GM23338 (cell line): ENCODE measurements at regions not wholly inside any gene's neighbourhood (a gene's known extent, or its start where the extent isn't known, plus 50 kb on each side); places are given as distances from the start of the nearest gene placed in this dataset.

Source experiments
- ATAC-seq: fragments of 200-7000 bp; cut with Tn5 transposase; 3 replicates; pipeline ENCODE4 v1.9.1; 2020
- DNase-seq: peaks from one replicate; pipeline ENCODE4 v3.0.0-alpha.2; 2015; ENCODE audit warnings: low spot score
- H2AFZ ChIP-seq: fragments of 200-600 bp; sonication (generic); 2 replicates; pipeline ENCODE4 v1.8.0; 2016; ENCODE audit warnings: antibody characterized with exemption, mild to moderate bottlenecking, moderate library complexity
- H3F3A ChIP-seq: fragments of 200-600 bp; sonication (generic); replicated peaks from 2 replicates; pipeline ENCODE4 v1.8.0; 2017; ENCODE audit warnings: antibody characterized with exemption, mixed run types, low read depth
- H3K27ac ChIP-seq: fragments of 200-600 bp; sonication (generic); 2 replicates; pipeline ENCODE4 v1.6.1; 2016; ENCODE audit warnings: low read depth
- H3K27me3 ChIP-seq: fragments of 200-600 bp; sonication (generic); 2 replicates; pipeline ENCODE4 v1.8.0; 2016; ENCODE audit warnings: mild to moderate bottlenecking, mixed run types, moderate library complexity; ENCODE audit not compliant: insufficient read depth
- H3K36me3 ChIP-seq: fragments of 200-600 bp; sonication (generic); 2 replicates; pipeline ENCODE4 v1.8.0; 2016; ENCODE audit warnings: mild to moderate bottlenecking; ENCODE audit not compliant: insufficient read depth
- H3K4me1 ChIP-seq: fragments of 200-600 bp; sonication (generic); 2 replicates; pipeline ENCODE4 v1.8.0; 2016; ENCODE audit warnings: mild to moderate bottlenecking, moderate library complexity; ENCODE audit not compliant: insufficient read depth
- H3K4me2 ChIP-seq: fragments of 200-600 bp; sonication (generic); 2 replicates; pipeline ENCODE4 v1.7.1; 2017; ENCODE audit warnings: mixed run types
- H3K4me3 ChIP-seq: fragments of 200-600 bp; sonication (generic); 2 replicates; pipeline ENCODE4 v1.6.1; 2016; ENCODE audit warnings: mixed run types
- H3K79me2 ChIP-seq: fragments of 200-600 bp; sonication (generic); replicated peaks from 2 replicates; pipeline ENCODE4 v1.8.0; 2017; ENCODE audit warnings: mild to moderate bottlenecking; ENCODE audit not compliant: insufficient read depth
- H3K9me2 ChIP-seq: fragments of 200-600 bp; sonication (generic); 2 replicates; pipeline ENCODE4 v1.8.0; 2017; ENCODE audit not compliant: insufficient read depth
- H4K20me1 ChIP-seq: fragments of 200-600 bp; sonication (generic); replicated peaks from 2 replicates; pipeline ENCODE4 v1.8.0; 2017; ENCODE audit warnings: mild to moderate bottlenecking; ENCODE audit not compliant: insufficient read depth
- H3K27ac Mint-ChIP-seq: 2 replicates; pipeline ENCODE4 v1.8.0; 2020; ENCODE audit warnings: inconsistent platforms, mild to moderate bottlenecking, moderate library complexity, mixed read lengths
- H3K27me3 Mint-ChIP-seq: 3 replicates; pipeline ENCODE4 v1.8.0; 2022; ENCODE audit warnings: low read depth, mild to moderate bottlenecking, moderate library complexity, mixed read lengths, inconsistent platforms; ENCODE audit not compliant: insufficient read depth, poor library complexity
- H3K36me3 Mint-ChIP-seq: 3 replicates; pipeline ENCODE4 v1.8.0; 2021; ENCODE audit warnings: low read depth, mild to moderate bottlenecking, inconsistent platforms, moderate library complexity, mixed read lengths
- H3K4me1 Mint-ChIP-seq: 3 replicates; pipeline ENCODE4 v1.8.0; 2020; ENCODE audit warnings: mild to moderate bottlenecking, inconsistent platforms, mixed read lengths
- H3K4me3 Mint-ChIP-seq: 3 replicates; pipeline ENCODE4 v1.8.0; 2021; ENCODE audit warnings: moderate library complexity, mild to moderate bottlenecking, inconsistent platforms, mixed read lengths
- H3K9me3 Mint-ChIP-seq: 3 replicates; pipeline ENCODE4 v1.8.0; 2020; ENCODE audit warnings: moderate library complexity, mild to moderate bottlenecking, inconsistent platforms, mixed read lengths
- CREB1 ChIP-seq: fragments of 250-450 bp; sonication (Bioruptor Pico); IDR thresholded peaks from 2 replicates; pipeline ENCODE4 v1.5.0; 2020; ENCODE audit warnings: low read depth, mild to moderate bottlenecking, moderate library complexity
- CTCF ChIP-seq, 2 experiments: fragments of 200-600 bp in 1 of 2; sonication (generic) in 1 of 2; conservative IDR thresholded peaks; 2 replicates each; pipeline versions ENCODE4 v1.5.1 to v1.6.1; 2016 to 2017; ENCODE audit warnings: antibody characterized with exemption in 2 of 2, low read depth in 2 of 2, mild to moderate bottlenecking in 2 of 2, moderate library complexity in 1 of 2
- ETS1 ChIP-seq: IDR thresholded peaks from 2 replicates; pipeline ENCODE4 v1.6.1; 2016; ENCODE audit warnings: antibody characterized with exemption
- EZH2 ChIP-seq: fragments of 200-600 bp; sonication (generic); IDR thresholded peaks from one replicate; pipeline ENCODE4 v1.8.0; 2017; ENCODE audit warnings: antibody characterized with exemption, mild to moderate bottlenecking, low read depth; ENCODE audit not compliant: unreplicated experiment
- EZH2phosphoT487 ChIP-seq: fragments of 200-600 bp; sonication (generic); IDR thresholded peaks from one replicate; pipeline ENCODE4 v1.8.1; 2018; ENCODE audit warnings: antibody characterized with exemption; ENCODE audit not compliant: unreplicated experiment
- JUNB ChIP-seq: IDR thresholded peaks from one replicate; pipeline ENCODE4 v1.6.1; 2016; ENCODE audit warnings: antibody characterized with exemption; ENCODE audit not compliant: unreplicated experiment
- ZNF462 ChIP-seq: fragments of 250-450 bp; sonication (Bioruptor Pico); IDR thresholded peaks from 2 replicates; pipeline ENCODE4 v1.5.0; 2020; ENCODE audit warnings: mild to moderate bottlenecking, moderate library complexity

GRCh38 chr15:46723308-46723707, 994.0 kb upstream of the SEMA6D start:
- Mint-ChIP-seq H3K36me3 (peaks cover 6% of the 10 kb centered on the region), H3K9me3 (peaks cover 41% of the 10 kb centered on the region), H3K27ac (no peak overlapping the region), H3K4me3 (no peak overlapping the region), H3K27me3 (no peaks in the 10 kb centered on the region), H3K4me1 (no peaks in the 10 kb centered on the region)
- Histone ChIP-seq H3K27me3 (no peaks in the 10 kb centered on the region), H3K27ac (no peak overlapping the region), H3F3A (no peaks in the 10 kb centered on the region), H2AFZ (no peak overlapping the region), H4K20me1 (no peaks in the 10 kb centered on the region), H3K9me2 (peaks cover 3% of the 10 kb centered on the region; the same call in 1 of the 2 replicates), H3K79me2 (no peaks in the 10 kb centered on the region), H3K4me3 (no peak overlapping the region), H3K4me2 (no peak overlapping the region), H3K36me3 (no peaks in the 10 kb centered on the region), H3K4me1 (no peaks in the 10 kb centered on the region)
- TF ChIP-seq CTCF (conservative IDR thresholded peaks at IDR 0.05; ENCODE audit: low read depth in 2 of 2) (no peak), EZH2phosphoT487 (no peak), EZH2 (no peak), JUNB (no peak)
- DNase-seq (no peak), ATAC-seq (no peak)

GRCh38 chr15:46732060-46732459, 985.2 kb upstream of the SEMA6D start:
- Histone ChIP-seq H3K36me3 (no peaks in the 10 kb centered on the region), H3K9me2 (0 out of 2 replicates have a peak, but pooled peaks cover 10% of the 10 kb centered on the region), H3F3A (no peaks in the 10 kb centered on the region), H4K20me1 (no peaks in the 10 kb centered on the region), H3K27ac (no peak overlapping the region), H3K4me2 (no peak overlapping the region), H2AFZ (no peak overlapping the region), H3K4me1 (no peaks in the 10 kb centered on the region; the same call in 1 of the 2 replicates), H3K4me3 (no peak overlapping the region), H3K27me3 (no peaks in the 10 kb centered on the region), H3K79me2 (no peaks in the 10 kb centered on the region)
- Mint-ChIP-seq H3K9me3 (peaks cover 62% of the 10 kb centered on the region), H3K36me3 (peaks cover 10% of the 10 kb centered on the region), H3K27me3 (no peaks in the 10 kb centered on the region), H3K4me1 (no peaks in the 10 kb centered on the region; the same call in 2 of the 3 replicates), H3K4me3 (no peak overlapping the region), H3K27ac (no peak overlapping the region)
- DNase-seq (no peak), ATAC-seq (no peak)
- TF ChIP-seq ZNF462 (CRISPR knock-in tag) (no peak), CTCF (conservative IDR thresholded peaks at IDR 0.05; ENCODE audit: low read depth in 2 of 2) (no peak), EZH2phosphoT487 (no peak), ETS1 (no peak), CREB1 (CRISPR knock-in tag) (no peak)
